ENCODE measurements at regions not wholly inside any gene's neighbourhood (a gene's known extent, or its start where the extent isn't known, plus 50 kb on each side); places are given as distances from the start of the nearest gene placed in this dataset.

GRCh38 chr1:221916176-221916575 lies 174.3 kb upstream of the DUSP10 start:
- Mint-ChIP-seq H3K27ac (no peak overlapping the region), H3K36me3 (no peaks in the 10 kb centered on the region), H3K4me3 (no peak overlapping the region), H3K9me3 (no peaks in the 10 kb centered on the region), H3K4me1 (peaks cover 17 to 28% of the 10 kb centered on the region in 2 donors), H3K27me3 (no peaks in the 10 kb centered on the region)
- ATAC-seq (replicated peaks) (no peak), DNase-seq (no peak)

GRCh38 chr1:221915764-221916163 lies 173.9 kb upstream of the DUSP10 start:
- ATAC-seq (replicated peaks) (no peak), DNase-seq (no peak)
- no peak overlapping the region for H3K4me3 Mint-ChIP-seq
- H3K4me1 Mint-ChIP-seq = peaks cover 18 to 29% of the 10 kb centered on the region in 2 donors
- H3K27me3 Mint-ChIP-seq = no peaks in the 10 kb centered on the region
- H3K36me3 Mint-ChIP-seq = no peaks in the 10 kb centered on the region
- no peaks in the 10 kb centered on the region for H3K9me3 Mint-ChIP-seq
- no peak overlapping the region for H3K27ac Mint-ChIP-seq

GRCh38 chr1:221913351-221913892 lies 171.5 kb upstream of the DUSP10 start:
- Mint-ChIP-seq H3K27ac (no peak overlapping the region), H3K4me3 (no peak overlapping the region), H3K27me3 (no peaks in the 10 kb centered on the region), H3K36me3 (no peaks in the 10 kb centered on the region), H3K9me3 (no peaks in the 10 kb centered on the region), H3K4me1 (peaks cover 18 to 29% of the 10 kb centered on the region in 2 donors)
- DNase-seq = no peak
- no peak for ATAC-seq (replicated peaks)

GRCh38 chr1:221912230-221912629 lies 170.3 kb upstream of the DUSP10 start:
- no peaks in the 10 kb centered on the region for H3K27me3 Mint-ChIP-seq
- peak overlapping the region; percentile 33 for H3K27ac Mint-ChIP-seq
- H3K4me3 Mint-ChIP-seq = no peak overlapping the region
- H3K9me3 Mint-ChIP-seq = no peaks in the 10 kb centered on the region
- no peaks in the 10 kb centered on the region for H3K36me3 Mint-ChIP-seq
- H3K4me1 Mint-ChIP-seq = peaks cover 18 to 29% of the 10 kb centered on the region in 2 donors
- ATAC-seq (replicated peaks) = peak; percentile 33 to 41
- DNase-seq = no peak

- ATAC-seq (replicated peaks) = peak; percentile 57 to 58
- Mint-ChIP-seq H3K4me1 (peaks cover 18 to 29% of the 10 kb centered on the region in 2 donors), H3K27me3 (no peaks in the 10 kb centered on the region), H3K9me3 (no peaks in the 10 kb centered on the region), H3K36me3 (no peaks in the 10 kb centered on the region), H3K27ac (no peak overlapping the region), H3K4me3 (no peak overlapping the region)
- no peak for DNase-seq
These were observed 169.8 kb upstream of the DUSP10 start for GRCh38 chr1:221911714-221912113.

- Mint-ChIP-seq H3K27me3 (no peaks in the 10 kb centered on the region), H3K9me3 (no peaks in the 10 kb centered on the region), H3K4me1 (peaks cover 15 to 20% of the 10 kb centered on the region in 2 donors), H3K27ac (no peak overlapping the region), H3K4me3 (no peak overlapping the region), H3K36me3 (no peaks in the 10 kb centered on the region)
- no peak for ATAC-seq (replicated peaks)
- no peak for DNase-seq
These were observed 168.3 kb upstream of the DUSP10 start for GRCh38 chr1:221910222-221910621.

- Mint-ChIP-seq H3K4me1 (peaks cover 13 to 14% of the 10 kb centered on the region in 2 donors), H3K4me3 (no peak overlapping the region), H3K27ac (no peak overlapping the region), H3K27me3 (no peaks in the 10 kb centered on the region), H3K9me3 (no peaks in the 10 kb centered on the region), H3K36me3 (no peaks in the 10 kb centered on the region)
- DNase-seq (no peak), ATAC-seq (replicated peaks) (no peak)
These were observed 166.7 kb upstream of the DUSP10 start for GRCh38 chr1:221908573-221908972.

- Mint-ChIP-seq H3K9me3 (no peaks in the 10 kb centered on the region), H3K36me3 (no peaks in the 10 kb centered on the region), H3K4me1 (peaks cover 12 to 13% of the 10 kb centered on the region in 2 donors), H3K27ac (no peak overlapping the region), H3K4me3 (no peak overlapping the region), H3K27me3 (no peaks in the 10 kb centered on the region)
- DNase-seq = no peak
- no peak for ATAC-seq (replicated peaks)
These were observed 165.5 kb upstream of the DUSP10 start for GRCh38 chr1:221907166-221907932.

- H3K9me3 Mint-ChIP-seq = no peaks in the 10 kb centered on the region
- ATAC-seq (replicated peaks) = no peak
- no peak overlapping the region for H3K27ac Mint-ChIP-seq
These were observed 163.9 kb upstream of the DUSP10 start for GRCh38 chr1:221905802-221906201.

GRCh38 chr1:221904319-221904718 lies 162.4 kb upstream of the DUSP10 start:
- H3K36me3 Mint-ChIP-seq = no peaks in the 10 kb centered on the region
- H3K27ac Mint-ChIP-seq = no peak overlapping the region
- no peak for ATAC-seq (replicated peaks)
- DNase-seq = no peak
- no peak overlapping the region for H3K4me3 Mint-ChIP-seq
- peaks cover 2 to 10% of the 10 kb centered on the region in 2 donors for H3K4me1 Mint-ChIP-seq
- no peaks in the 10 kb centered on the region for H3K9me3 Mint-ChIP-seq
- H3K27me3 Mint-ChIP-seq = no peaks in the 10 kb centered on the region

More at GRCh38 chr1:221905802-221906201, 163.9 kb upstream of the DUSP10 start:
- Mint-ChIP-seq H3K4me1 (peaks cover under 1 to 2% of the 10 kb centered on the region in 2 donors), H3K27me3 (no peaks in the 10 kb centered on the region), H3K4me3 (no peak overlapping the region), H3K36me3 (no peaks in the 10 kb centered on the region)
- no peak for DNase-seq

- H3K9me3 Mint-ChIP-seq = no peaks in the 10 kb centered on the region
- H3K4me3 Mint-ChIP-seq = no peak overlapping the region
These were observed 161.7 kb upstream of the DUSP10 start for GRCh38 chr1:221903594-221903993.

GRCh38 chr1:221902961-221903360 lies 161.1 kb upstream of the DUSP10 start:
- H3K4me1 Mint-ChIP-seq = peaks cover 2 to 10% of the 10 kb centered on the region in 2 donors
- no peaks in the 10 kb centered on the region for H3K27me3 Mint-ChIP-seq
- no peaks in the 10 kb centered on the region for H3K9me3 Mint-ChIP-seq
- no peak for ATAC-seq (replicated peaks)
- no peak overlapping the region for H3K4me3 Mint-ChIP-seq
- H3K36me3 Mint-ChIP-seq = no peaks in the 10 kb centered on the region
- H3K27ac Mint-ChIP-seq = no peak overlapping the region
- no peak for DNase-seq

More at GRCh38 chr1:221903594-221903993, 161.7 kb upstream of the DUSP10 start:
- Mint-ChIP-seq H3K36me3 (no peaks in the 10 kb centered on the region), H3K4me1 (peaks cover 2 to 10% of the 10 kb centered on the region in 2 donors), H3K27ac (no peak overlapping the region), H3K27me3 (no peaks in the 10 kb centered on the region)
- ATAC-seq (replicated peaks) (no peak), DNase-seq (no peak)

- ATAC-seq (replicated peaks) = peak in 1 of 2 donors; percentile 48
- Mint-ChIP-seq H3K36me3 (no peaks in the 10 kb centered on the region), H3K27me3 (no peaks in the 10 kb centered on the region), H3K27ac (peak overlapping the region; percentile 42), H3K4me3 (no peak overlapping the region), H3K9me3 (no peaks in the 10 kb centered on the region), H3K4me1 (peaks cover 2 to 10% of the 10 kb centered on the region in 2 donors)
- DNase-seq = no peak
These were observed 158.8 kb upstream of the DUSP10 start for GRCh38 chr1:221900678-221901077.

- peak overlapping the region; percentile 20 for H3K27ac Mint-ChIP-seq
- H3K4me1 Mint-ChIP-seq = peaks cover 2 to 10% of the 10 kb centered on the region in 2 donors
- H3K27me3 Mint-ChIP-seq = no peaks in the 10 kb centered on the region
- DNase-seq (no peak), ATAC-seq (replicated peaks) (no peak)
- no peak overlapping the region for H3K4me3 Mint-ChIP-seq
- H3K36me3 Mint-ChIP-seq = peaks cover 0 to 5% of the 10 kb centered on the region in 2 donors
- peaks cover 0 to 7% of the 10 kb centered on the region in 2 donors for H3K9me3 Mint-ChIP-seq
These were observed 155.4 kb upstream of the DUSP10 start for GRCh38 chr1:221897321-221897721.

GRCh38 chr1:221892301-221892830 lies 150.5 kb upstream of the DUSP10 start:
- no peaks in the 10 kb centered on the region for H3K27me3 Mint-ChIP-seq
- H3K27ac Mint-ChIP-seq = no peak overlapping the region
- no peak overlapping the region for H3K4me3 Mint-ChIP-seq
- ATAC-seq (replicated peaks) (no peak), DNase-seq (no peak)
- H3K9me3 Mint-ChIP-seq = peaks cover 0 to 8% of the 10 kb centered on the region in 2 donors
- H3K4me1 Mint-ChIP-seq = peaks cover 21 to 29% of the 10 kb centered on the region in 2 donors
- peaks cover 0 to 10% of the 10 kb centered on the region in 2 donors for H3K36me3 Mint-ChIP-seq
